ENCODE measurements at regions not wholly inside any gene's neighbourhood (a gene's known extent, or its start where the extent isn't known, plus 50 kb on each side); places are given as distances from the start of the nearest gene placed in this dataset.

DNA sequence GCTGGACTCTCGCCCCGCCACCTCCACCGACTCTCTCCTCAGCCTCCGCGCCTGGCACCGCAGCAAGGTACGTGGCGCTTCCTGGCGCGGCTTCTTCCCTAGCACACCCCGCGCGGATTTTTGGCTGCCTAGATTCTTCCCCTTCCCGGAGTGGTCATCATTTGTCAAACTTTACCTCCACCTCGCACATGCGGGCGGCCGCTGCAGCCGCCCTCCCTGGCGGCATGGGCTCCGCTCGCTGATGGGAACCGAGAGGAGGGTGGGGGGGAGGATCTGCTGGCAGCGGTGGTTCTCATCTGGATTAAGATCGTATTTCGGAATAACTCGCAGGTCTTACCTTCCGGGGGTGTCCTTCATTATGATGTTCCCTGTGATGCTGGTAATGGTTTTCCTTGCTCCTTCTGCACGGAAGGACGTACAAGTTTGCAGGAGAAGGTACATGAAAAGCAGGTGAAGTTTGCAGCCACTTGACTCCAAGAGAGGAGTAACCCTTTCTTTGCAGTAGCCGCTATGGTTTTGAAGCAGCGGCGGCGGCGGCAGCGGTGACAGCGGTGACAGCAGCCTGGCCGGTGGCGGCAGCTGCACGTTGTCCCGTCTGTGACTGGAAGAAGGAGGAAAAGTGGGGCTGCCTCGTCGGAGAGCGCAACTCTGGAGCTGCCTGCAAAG is 2183.9 kb upstream of the TENM3 start:
- intact Hi-C loops (cut with DNase I), result no loop called here
- ATAC-seq (ENCODE audit: poor library complexity) (no peak), DNase-seq (no peak)

DNA sequence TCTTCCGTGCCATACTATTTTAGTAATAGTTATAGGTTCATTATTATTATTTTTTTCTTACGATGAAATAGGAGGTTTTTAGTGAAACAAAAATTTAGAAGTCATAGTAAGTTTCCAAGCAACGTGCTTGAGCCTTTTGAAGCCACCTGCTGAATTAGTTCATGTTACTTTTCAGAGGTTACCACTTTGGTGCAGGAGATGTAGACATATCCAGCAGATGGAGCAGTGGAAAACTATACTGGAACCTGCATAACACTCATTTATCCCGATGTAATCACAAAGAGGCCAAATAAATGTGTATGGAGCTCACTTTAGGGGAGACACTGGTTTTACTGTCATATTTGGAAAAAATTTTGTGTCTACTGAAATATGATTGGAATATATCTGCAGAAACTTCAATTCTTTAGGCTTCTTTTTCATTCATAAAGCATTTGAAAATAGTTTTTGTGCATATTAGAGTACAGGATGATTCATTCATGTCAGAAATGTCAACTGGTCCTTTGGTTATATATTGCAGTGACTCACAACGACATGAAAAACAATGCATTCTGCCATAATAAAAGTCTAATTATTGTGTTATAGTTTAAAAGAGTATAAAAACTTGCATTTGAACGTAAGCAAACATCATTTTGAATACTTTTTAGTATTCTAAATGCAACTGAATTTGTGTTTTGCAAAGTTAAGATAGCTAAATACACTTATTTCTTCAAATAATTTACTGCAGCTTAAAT is 2182.9 kb upstream of the TENM3 start:
- DNase-seq (no peak), ATAC-seq (ENCODE audit: poor library complexity) (no peak)
- intact Hi-C loops (cut with DNase I), result no loop called here

DNA sequence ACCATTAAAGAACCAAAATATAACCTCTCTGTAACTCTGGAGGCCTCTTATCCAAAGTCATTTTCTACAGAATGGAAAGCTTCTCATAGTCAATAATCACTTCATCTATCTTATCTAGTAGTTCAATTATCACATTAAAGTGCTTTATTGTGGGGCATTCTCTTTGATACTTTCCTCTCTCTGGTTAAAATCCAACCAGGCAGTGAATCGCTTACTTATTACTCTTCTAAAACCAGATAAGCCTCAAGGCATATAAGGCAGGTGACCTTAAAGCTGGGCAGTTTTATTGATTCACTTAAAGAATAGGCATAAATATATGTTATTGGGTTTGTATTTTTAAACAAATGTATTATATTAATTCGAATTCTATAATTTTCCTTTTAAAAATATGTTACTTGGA is 2162.1 kb upstream of the TENM3 start:
- ATAC-seq (ENCODE audit: poor library complexity) (no peak), DNase-seq (no peak)
- intact Hi-C loops (cut with DNase I), result no loop called here

DNA sequence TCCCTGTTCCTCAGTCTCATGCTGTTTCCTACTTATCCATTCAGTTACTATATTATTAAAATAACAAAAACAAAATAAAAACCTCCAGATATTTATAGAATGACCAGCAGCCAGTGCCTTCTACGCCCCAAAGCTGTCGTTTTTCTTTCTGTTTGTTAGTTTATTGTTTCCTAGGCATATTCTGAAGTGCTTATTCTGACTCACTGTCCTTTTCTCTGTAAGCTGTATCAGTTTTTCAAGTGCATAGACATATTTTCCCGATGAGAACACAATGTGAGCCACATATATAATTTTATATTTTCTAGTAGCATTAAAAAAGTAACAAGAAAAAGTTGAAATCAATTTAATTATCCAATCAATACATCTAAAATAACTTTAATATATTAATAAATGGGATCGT is 2158.6 kb upstream of the TENM3 start:
- DNase-seq, result no peak
- intact Hi-C loops (cut with DNase I), result no loop called here
- ATAC-seq (ENCODE audit: poor library complexity), result no peak

DNA sequence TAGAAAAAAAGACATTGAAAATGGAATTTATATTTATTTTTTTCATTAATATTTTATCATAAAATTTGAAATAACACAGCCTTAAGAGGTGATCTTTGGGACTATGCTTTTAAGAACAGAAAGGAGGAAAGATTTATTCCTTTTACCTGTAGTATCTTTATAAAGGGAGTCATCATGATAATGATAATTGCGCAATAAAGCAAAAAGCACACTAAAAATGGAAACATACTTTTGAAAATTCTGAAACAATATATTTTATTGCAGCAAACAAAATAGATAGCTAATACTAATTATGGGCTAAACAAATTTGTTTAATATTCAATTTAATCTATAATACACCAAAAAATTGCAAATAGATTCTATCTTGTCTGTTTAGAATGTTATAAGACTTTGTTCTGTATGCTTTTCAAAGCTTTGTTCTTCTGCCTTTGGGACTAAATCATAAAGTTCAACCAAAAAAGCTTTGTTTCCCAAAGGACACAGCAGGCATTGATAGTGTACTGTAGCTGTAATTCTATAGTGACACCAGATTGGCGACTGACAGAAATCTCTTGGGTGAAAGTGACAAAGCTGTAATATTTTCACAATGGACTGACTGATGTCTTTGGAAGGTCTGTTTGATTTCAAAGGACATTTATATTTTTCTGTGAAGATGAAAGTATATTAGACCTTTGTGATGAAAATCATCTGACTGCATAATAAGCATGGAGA is 2156.6 kb upstream of the TENM3 start:
- intact Hi-C loops (cut with DNase I), result no loop called here
- DNase-seq, result no peak
- no peak for ATAC-seq (ENCODE audit: poor library complexity)

DNA sequence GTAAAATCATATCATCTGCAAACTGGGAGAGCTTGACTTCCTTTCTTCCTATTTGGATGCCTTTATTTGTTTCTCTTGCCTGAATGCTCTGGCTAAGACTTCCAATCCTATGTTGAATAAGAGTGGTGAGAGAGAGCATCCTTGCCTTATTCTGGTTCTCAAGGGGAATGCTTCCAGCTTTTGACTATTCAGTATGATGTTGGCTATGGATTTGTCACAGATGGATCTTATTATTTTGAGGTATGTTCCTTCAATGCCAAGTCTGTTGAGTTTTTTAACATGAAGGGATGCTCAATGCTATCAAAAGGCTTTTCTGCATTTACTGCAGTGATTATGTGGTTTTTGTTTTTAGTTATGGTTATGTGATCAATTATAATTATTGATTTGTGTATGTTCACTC is 2144.6 kb upstream of the TENM3 start:
- no peak for DNase-seq
- intact Hi-C loops (cut with DNase I), result no loop called here
- ATAC-seq (ENCODE audit: poor library complexity), result no peak

DNA sequence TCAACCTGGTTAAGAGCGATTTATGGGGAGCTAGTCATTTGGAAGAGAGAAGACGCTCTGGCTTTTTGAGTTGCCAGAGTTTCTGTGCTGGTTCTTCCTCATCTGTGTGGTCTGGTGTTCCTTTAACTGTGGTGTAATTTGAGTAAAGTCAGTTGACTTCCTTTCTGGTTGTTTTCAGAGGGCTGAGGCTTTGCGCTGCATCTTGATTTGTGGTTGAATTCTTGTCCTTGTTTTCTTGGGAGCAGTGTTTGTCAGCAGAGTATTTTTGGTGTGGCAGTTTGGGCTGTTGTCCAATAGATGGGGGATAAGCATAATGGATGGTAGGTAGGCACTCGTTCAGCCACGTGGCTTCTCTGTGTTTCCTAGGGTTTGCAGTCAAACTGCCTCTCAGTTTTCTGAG is 2143.2 kb upstream of the TENM3 start:
- ATAC-seq (ENCODE audit: poor library complexity) (no peak), DNase-seq (no peak)
- intact Hi-C loops (cut with DNase I), result no loop called here

DNA sequence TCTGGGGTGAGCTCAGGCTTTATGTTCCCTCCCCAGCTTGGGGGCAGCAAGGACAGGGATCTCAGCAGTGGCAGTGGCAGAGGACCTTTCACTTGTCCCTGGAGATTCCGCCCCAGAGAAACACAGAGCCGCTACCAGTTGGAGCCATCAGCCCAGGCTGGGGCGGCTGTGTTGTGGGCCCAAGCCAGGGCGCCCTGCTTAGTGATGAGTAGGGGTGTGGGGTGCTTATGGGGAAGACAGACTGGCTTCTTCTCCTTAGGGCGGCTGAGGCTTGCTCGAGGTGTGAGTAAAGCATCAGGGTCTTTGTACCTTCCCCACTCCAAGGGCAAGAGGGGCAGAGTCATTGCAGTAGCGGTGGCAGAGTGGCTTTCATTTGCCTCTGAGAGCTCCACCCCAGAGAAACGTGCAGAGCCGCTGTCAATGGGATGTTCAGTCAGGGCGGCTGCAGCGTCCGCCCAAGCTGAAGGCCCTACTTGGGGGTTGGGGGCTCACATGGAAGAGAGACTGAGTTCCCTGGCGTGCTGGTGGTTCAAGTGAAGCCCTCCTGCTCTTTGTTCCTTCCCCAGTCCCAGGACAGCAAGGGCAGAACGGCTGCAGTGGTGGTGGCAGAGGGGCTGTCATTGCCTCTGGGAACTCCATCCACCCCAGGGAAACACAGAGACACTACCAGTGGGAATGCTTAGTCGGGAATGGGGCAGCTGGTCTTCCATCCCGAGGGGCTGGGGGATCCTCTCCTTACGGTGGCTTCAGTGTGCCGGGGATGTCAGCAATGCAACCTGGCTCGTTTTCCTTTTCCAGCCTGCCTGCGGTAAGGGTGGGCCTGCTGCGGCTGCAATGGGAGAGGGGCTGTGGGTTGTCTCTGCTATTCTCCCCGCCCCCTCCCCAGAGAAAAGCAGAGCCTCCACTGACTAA is 2142.5 kb upstream of the TENM3 start:
- ATAC-seq (ENCODE audit: poor library complexity) (no peak), DNase-seq (no peak)
- intact Hi-C loops (cut with DNase I), result no loop called here

DNA sequence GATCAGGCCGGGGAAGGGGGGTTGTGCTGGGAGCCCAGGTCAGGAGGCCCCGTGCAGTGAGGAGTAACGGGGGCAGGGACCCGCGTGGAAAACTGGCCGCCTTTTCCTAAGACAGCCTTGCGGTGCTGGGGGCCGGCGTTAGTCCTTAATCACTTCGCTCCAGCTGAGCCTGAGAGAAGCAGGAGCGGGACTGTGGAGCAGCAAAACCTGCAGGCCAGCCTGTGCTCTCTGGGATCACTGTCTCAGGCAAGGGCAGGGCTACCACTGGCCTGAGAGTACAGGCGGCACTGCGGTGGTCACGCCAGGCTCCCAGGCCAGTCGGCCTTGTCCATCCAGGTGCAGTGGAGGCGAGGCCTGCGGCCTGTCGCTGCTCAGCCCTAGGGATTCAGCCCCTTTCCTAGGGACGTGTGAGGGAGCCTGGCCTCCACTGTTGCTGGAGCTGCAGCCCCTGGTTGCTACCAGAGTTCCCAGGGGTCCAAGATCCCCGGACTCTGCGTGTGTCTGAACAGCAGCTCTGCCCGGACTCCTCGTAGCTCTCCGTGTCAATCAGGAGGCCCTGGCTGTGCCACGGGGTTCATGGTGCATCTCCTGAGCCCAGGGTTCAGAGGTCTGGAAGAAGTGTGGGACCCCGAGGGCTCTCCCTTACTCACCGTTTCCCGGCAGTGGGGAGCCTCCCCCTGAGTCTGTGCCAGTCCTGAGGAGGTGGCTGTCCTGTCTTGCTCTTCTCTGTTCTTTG is 2141.7 kb upstream of the TENM3 start:
- peak; percentile 31 for DNase-seq
- intact Hi-C loops (cut with DNase I), result no loop called here
- no peak for ATAC-seq (ENCODE audit: poor library complexity)

DNA sequence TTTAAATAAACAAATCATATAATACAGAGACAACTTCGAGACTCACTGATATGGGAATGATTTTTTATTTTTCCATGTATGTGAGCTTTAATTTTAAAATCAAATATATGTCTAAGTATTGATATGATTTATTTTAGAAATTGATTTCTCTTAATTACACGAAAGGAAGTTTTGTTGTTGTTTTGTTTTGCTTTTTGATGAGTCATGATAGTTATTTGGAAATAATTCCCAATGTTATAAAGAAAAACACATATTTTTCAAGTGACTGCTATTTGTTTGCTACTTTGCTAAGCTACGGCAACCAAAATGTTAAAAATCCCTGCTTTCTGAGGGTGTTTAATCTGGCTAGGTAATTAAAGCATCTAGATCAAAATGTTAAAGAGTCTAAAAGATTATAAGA is 2139.4 kb upstream of the TENM3 start:
- intact Hi-C loops (cut with DNase I), result no loop called here

DNA sequence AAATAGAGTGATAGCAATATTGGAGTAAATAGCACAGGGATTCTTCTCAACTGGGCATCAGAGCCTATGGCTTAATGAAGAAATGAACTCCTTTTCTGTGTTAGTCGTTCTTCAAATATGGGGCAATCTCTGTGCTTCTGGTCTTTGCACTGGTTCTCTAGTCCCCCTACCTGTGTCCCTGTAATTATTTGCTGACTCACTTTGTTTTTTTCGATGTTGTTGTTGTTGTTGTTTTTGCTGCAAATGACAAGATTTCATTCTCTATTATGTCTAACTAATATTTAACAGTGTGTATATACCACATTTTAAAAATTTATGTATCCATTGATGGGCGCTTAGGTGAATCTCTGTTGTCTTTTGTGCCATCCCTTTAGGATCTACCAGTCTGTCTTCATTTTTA is 2137.8 kb upstream of the TENM3 start:
- DNase-seq, result no peak
- intact Hi-C loops (cut with DNase I), result no loop called here
- ATAC-seq (ENCODE audit: poor library complexity), result no peak

More for the DNA sequence above, 2139.4 kb upstream of the TENM3 start:
- ATAC-seq (ENCODE audit: poor library complexity) (no peak), DNase-seq (no peak)

DNA sequence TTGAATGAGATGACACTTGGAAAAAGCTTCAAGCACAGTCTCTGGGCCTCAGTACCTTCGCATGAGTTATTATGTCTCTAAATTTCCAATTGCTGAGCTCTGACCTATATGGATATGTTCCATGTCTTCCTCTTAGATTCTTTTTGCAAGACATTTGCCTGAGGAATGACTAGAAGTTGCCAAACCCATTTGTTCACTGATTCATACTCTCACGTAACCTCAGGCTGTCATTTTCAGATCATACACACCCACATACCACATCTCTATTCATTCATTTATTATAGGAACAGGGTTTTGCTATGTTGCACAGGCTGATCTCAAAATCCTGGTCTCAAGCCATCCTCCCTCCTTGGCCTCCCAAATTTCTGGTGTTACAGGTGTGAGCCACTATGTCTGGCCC is 2137.1 kb upstream of the TENM3 start:
- ATAC-seq (ENCODE audit: poor library complexity) (no peak), DNase-seq (no peak)
- intact Hi-C loops (cut with DNase I), result no loop called here

DNA sequence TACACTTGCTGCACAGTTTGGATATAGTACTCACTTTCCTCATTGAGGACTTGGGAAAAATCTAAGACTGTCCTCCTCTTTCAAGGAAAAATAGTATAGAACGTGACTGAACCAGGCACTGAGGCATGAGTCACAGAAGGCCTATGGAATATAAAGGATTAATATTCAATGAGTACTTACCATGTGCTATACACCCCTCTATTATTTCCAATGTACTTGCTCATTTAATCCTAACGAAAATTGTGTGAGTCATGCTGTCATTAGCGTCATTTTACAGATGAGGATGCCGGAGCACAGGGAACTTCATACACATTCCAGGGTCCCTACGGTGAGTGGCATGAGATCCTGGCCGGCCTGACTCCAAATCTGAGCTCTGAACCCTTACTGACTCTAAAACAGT is 2136.2 kb upstream of the TENM3 start:
- intact Hi-C loops (cut with DNase I), result no loop called here
- ATAC-seq (ENCODE audit: poor library complexity) (no peak), DNase-seq (no peak)

DNA sequence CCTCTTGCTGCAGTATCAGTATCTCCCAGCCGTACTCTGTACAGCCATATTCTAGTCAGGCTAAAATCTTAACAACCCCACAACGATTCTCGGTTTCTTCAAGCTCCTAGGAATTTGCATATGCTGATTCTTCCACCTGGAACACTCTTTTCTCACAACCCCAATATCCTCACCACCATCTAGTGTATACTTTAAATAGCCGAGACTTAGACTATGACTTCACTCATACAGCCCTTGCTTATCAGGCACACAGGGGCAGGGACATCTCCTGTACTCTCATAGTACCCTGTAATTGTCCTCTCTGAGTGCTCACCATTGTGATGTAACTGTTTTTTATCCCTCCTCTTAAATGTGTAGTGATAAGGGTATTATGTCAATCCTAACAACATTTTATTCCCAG is 2126.4 kb upstream of the TENM3 start:
- no peak for DNase-seq
- intact Hi-C loops (cut with DNase I), result no loop called here
- ATAC-seq (ENCODE audit: poor library complexity), result no peak

DNA sequence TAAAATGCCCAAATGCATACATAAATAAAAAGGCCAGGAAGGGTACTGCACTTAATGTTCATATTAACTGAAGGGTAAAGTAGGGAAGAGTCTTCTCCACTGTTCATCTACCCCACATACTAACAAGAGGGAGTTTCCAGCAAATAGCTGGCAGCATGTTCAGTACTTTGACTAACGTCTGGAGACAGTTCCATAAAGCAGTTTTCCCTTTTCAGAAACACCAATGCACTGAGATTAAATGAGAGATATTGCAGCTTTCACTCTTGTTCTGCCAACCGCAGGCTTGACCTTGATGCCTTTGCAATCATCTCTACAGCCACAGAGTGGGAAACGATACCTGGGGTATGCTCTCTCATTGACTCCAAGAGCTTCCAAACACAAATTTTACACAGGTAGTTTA is 2123.1 kb upstream of the TENM3 start:
- intact Hi-C loops (cut with DNase I), result no loop called here
- no peak for DNase-seq
- no peak for ATAC-seq (ENCODE audit: poor library complexity)

DNA sequence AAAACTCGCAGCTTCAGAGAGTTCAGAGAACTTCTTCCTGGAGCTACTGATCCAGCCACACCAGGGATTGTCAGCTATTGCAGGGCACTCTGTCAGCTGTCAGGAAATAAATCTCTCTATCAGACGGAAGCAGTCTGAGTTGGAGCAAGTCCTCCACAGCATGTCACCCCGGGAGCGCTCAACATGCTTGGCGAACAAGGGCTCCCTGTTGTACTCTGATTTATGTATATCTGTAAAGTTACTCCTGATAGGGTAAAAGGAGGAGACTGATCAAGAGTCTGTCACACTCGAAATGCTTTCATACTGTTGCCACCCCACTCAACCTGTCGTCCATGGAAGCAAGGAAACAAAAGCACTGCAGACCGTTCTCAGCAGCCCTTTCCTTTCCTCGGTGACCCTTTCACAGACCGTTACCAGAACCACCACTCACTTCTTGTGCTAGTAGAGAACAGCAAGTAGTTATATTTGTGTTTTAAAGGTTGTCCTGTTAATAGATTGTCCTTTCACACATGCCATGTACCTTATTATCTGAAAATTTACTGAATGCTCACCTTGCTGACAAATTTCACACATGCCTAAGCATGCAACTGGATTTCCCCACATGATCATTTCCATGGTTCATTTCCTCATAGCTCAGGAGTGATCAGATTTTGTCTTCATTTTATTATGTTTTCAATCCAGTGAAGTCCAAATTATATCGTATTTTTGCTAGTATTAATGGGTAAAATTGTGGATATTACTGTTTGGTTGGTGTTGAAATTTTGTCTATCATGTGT is 2108.9 kb upstream of the TENM3 start:
- no peak for DNase-seq
- ATAC-seq (ENCODE audit: poor library complexity), result no peak
- intact Hi-C loops (cut with DNase I), result no loop called here

DNA sequence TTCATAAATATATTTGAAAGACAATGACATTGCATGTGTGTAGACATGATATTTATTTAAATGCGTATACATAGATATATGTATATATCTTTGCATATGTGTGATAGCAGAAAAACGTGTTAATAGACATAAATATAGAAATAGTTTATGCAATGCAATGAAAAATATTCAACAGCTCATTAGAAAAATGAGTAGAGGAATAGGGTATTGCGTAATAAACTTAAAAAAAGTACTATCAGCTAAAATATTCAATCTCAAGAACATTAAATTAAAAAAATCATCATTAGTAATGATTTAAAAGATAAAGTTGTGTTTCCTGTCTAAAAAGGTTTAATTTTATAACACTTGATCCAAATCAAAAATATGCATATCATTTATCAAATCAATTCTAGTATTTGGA is 2101.5 kb upstream of the TENM3 start:
- ATAC-seq (ENCODE audit: poor library complexity), result no peak
- no peak for DNase-seq
- intact Hi-C loops (cut with DNase I), result no loop called here

DNA sequence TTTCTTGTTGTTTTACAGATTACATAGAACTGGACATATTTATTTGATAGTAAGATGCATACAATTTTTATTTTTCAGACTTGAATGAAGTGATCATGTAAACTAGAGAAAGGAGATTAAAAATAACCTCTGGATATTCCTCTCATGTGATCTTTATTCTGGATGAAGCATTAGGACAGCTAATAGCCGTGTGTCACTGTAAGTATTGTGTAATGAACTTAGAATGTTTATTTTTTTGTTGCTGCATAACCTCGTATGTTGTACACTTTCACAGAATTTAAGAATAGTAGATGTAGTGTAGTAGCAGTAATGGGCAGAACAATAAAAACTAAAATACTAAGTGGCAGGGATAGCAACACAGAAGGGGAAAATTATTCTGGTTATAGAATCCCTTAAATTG is 2094.5 kb upstream of the TENM3 start:
- ATAC-seq (ENCODE audit: poor library complexity), result no peak
- intact Hi-C loops (cut with DNase I), result no loop called here
- no peak for DNase-seq

All from Right ventricle myocardium superior (tissue), 1 donor.